GM12874 (cell line): ENCODE measurements at regions not wholly inside any gene's neighbourhood (a gene's known extent, or its start where the extent isn't known, plus 50 kb on each side); places are given as distances from the start of the nearest gene placed in this dataset.

ENCODE experiments used
- CTCF ChIP-seq: IDR thresholded peaks from 2 replicates; pipeline ENCODE4 v1.5.1; 2011; ENCODE audit warnings: low read depth, mild to moderate bottlenecking, control low read depth, low read length, moderate library complexity; ENCODE audit not compliant: insufficient read depth

GRCh38 chr3:177529716-177530335 is 332.5 kb upstream of the TBL1XR1 start:
- TF ChIP-seq CTCF = no peak

GRCh38 chr3:177530908-177531307 is 333.6 kb upstream of the TBL1XR1 start:
- no peak for TF ChIP-seq CTCF

GRCh38 chr3:177536873-177537272 is 339.6 kb upstream of the TBL1XR1 start:
- TF ChIP-seq CTCF = no peak

- TF ChIP-seq CTCF = no peak
Measured at GRCh38 chr3:177537612-177538011, 340.3 kb upstream of the TBL1XR1 start.

GRCh38 chr3:177538048-177538749 is 340.9 kb upstream of the TBL1XR1 start:
- no peak for TF ChIP-seq CTCF

GRCh38 chr3:177538750-177539730 is 341.8 kb upstream of the TBL1XR1 start:
- TF ChIP-seq CTCF = no peak

- no peak for TF ChIP-seq CTCF
Measured at GRCh38 chr3:177541541-177541940, 344.3 kb upstream of the TBL1XR1 start.
